ENCODE measurements at regions not wholly inside any gene's neighbourhood (a gene's known extent, or its start where the extent isn't known, plus 50 kb on each side); places are given as distances from the start of the nearest gene placed in this dataset.

DNA sequence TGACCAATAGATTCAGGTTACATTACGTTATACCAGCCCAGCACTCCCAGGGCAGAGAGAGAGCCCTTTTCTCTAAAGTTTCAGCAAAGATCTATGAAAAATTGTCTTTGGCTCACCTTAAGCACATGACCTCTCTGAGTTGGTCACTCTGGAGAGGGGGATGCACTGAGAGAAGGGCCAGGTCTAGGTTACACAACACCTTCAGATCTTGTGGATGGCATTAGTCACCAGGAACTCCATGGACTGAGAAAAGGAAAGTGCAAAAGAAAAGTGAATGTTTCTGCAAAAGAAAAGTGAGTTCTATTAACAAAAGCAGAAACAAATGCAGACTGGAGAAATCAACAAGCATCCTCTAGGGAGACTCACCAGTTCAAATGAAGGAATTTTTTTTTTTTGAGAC is 253.3 kb upstream of the SALL1 start:
- DNase-seq = no peak

DNA sequence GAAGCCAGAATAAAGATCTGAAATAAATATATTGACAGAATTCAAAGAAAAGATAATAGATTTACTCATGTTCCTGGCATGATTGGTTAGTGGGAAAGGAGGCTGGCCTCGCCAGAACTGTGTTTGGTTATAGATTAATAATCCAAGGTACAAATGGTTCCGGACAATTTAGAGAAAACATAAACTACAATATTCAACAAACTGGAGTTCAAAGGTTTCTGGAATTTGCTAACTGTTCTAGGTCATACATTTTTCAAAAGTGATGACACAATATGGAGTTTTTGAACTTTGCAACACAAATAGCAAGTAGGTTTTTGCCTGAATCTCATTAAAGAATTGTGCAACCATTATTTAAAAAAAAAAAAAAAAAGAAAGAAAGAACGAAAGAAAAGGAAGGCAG is 251.7 kb upstream of the SALL1 start:
- no peak for DNase-seq

DNA sequence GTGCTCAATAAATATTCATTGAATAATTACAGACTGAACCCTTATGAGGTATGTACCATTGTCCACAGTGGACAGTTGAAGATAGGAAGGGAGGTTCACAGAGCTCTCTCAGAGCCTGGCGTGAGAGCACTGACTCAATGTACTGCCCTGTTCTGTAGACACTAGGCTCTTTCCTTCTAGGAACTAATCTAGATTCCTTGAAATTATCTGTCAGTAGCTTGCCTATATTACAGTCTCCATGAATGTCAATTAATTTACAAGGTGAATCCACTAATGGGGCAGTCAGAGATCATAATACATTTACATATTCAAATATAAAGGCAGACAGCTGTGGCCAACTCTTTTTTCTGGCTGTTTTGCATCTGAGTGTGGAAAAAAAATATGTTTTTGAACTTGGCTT is 251.2 kb upstream of the SALL1 start:
- no peak for DNase-seq

DNA sequence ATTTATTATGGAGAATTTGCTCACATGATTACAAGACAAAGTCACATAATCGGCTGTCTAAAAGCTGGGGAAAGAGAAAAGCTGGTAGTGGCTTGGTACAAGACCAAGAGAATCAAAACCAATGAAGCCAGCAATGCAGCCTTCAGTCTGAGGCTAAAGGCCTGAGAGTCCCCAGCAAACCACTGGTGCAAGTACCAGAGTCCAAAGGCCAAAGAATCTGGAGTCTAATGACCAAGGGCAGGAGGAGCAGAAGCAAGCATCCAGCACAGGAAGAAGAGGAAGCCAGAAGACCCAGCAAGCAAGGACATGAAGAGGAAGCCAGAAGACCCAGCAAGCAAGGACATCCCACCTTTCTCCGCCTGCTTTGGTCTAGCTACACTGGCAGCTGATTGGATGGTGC is 250.6 kb upstream of the SALL1 start:
- no peak for DNase-seq

DNA sequence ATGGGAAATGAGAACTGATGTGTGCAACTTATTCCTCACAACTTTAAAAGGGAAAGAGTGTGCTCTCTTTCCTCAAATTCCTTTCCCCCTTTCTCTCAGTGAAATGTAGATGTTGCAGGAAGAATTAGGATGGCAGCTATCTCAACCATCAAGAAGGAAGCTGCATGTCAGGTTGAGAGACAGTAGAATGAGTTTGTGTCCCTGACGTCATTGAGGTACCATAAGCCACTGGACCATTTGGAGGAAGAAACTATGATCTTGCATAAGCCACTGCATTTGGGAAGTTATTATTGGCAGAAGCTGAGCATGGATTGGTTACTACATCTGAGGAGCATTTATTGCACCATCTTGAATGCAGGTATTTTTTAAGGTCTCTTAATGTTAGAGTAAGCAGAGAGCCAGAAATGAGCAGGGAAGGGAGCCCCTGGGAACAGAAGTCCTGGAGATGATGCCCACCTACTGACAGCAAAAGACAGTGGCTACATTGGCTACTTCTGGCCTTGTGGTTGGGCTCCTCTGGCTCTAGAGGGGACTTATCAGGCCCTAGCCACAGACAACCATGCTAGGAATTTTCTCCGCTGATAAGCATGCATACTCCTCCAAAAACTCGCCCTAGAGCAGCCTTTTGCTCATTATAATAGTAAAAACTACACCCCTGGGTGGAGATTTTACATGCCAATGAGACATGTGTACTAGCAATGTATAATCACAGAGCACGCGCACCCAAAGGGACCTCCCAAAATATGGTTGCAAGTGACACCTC is 249.0 kb upstream of the SALL1 start:
- DNase-seq = no peak

DNA sequence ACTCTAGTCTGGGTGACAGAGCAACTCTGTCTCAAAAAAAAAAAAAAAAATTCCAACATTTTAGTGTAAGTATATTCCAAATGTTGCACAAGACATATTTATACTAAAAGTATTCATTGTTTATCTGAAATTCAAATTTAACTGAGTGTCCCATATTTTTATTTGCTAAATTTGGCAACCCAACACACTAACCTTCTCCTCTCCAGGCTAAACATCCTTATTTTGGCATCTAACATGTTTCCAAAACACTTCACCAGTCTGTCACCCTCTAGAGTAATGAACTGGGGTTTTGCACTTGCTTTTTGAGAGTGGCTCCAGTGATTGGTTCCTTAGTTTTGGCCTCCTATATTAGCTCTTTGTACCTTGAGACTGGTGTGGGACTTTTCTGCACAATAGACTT is 243.4 kb upstream of the SALL1 start:
- DNase-seq = no peak

DNA sequence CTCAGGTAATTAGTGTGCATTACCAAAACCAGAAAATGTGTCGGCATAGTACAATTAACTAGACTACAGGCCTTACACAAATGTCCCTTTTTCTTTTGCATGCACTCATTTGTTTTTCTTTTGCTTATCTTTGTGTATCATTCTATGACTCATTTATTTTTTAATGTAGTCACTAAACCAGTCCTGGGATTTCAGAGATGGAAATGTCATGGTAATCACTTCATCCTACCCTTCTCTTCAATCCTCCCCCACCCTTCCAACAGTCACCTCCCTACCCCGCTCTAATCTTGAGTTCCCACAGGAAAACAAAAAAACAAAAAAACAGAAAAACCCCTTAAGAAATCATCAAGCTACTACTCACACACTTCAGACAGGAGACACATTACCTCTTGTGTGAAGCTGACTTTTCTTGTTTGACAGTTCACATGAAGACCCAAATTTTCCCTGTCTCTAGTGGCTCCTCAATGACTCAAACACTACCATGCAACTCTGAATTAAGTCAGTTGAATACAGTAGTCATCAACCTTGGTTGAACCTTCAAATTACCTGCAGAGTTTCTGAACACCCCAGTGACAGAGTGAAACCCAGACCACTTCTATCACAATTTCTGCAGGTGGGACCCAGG is 242.4 kb upstream of the SALL1 start:
- no peak for DNase-seq

DNA sequence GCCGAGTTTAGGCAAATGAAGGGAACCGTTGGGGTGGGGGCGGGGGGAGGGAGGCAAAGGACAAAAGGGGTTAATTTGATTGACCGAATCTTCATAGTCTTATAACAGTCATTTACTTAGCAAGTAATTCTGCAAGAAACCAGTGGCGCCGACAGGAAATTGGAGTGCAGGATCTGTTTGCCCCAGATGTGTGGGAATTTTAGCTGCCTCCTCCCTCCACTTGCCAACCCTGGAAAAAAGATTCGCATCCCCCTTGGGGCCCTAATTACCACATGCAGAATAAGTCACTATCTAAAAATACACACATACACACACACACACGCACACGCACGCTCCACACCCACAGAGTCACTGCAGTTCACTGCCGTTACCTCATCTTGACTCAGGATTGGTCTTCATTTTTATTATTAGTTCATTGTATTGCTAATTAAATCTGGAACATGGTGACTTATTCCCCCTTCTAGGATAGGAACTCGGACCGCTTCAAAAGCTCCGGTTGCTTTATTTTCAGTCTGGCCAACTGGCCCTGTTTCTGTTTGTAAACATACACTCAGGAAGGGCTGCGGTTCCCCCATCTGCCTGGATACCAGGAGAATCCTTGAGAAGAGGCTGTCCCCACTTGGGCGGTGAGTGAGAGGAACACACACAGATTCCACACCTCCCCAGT is 241.6 kb upstream of the SALL1 start:
- DNase-seq = no peak

DNA sequence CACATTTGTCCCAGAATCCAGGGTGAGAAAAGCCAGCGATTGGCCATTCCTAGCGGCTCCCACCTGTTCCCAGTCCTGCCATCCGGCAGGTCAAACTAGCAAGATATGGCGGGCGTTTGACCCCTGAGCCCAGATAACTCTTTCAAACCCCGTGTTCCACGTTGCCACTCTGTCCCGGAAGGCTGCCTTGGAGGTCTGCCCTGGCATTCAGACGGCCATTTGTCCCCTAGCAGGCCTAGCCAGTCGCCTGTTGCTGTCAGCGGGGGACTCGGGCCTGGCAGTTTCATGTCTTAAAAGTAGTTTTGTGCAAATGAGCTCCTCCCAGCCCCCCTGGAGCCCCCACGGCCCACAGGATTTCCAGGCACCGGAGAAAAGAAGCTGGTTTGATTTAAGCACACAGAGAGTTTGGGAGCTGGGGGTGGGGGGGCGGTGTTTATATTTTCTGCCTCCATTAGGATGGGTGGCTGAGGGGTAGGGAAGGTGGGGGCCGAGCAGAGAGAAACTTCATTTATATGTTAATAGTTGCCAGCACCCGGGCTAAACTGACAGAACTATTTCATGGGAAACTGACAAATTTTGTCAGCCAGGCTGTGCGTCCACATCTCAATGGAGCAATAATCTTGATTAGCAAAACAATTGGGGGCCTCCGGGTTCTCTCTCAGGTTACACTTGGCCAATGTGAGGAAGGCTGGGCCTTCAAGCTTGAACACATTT is 240.9 kb upstream of the SALL1 start:
- DNase-seq = no peak

DNA sequence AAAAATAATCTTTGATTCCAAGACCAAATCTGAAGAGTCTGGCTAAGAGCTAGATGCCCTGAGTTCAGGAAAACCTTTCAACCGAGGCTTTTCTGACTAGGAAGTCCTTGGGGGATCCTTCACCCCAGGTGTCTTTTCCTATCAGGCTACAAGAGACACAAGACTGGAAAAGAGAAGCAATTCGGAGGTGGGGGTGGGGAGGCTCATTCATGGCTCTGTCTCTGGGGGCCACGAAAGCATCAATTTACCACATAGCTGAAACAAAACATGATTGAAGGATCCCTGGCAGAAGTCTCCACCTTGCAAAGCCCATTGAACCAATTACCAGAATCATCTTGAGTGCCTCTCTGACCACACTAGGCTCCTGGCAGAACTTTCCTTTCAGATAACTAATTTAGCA is 239.8 kb upstream of the SALL1 start:
- no peak for DNase-seq

DNA sequence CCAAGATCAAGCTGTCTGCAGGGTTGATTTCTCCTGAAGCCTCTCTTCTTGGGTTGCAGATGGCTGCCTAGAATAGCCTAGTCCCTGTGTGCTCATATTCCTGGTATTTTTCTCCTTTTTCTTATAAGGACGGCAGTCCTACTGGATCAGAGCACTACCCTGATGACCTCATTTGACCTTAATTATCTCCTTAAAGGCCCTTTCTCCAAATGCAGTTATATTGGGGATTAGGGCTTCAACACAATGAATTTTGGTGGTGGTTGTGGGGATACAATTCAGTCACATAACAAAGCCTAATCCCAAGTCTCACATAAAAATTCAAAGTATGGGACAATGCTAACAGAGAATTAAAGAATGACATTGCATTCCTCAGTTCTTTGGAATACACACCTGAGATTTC is 238.8 kb upstream of the SALL1 start:
- DNase-seq = no peak

DNA sequence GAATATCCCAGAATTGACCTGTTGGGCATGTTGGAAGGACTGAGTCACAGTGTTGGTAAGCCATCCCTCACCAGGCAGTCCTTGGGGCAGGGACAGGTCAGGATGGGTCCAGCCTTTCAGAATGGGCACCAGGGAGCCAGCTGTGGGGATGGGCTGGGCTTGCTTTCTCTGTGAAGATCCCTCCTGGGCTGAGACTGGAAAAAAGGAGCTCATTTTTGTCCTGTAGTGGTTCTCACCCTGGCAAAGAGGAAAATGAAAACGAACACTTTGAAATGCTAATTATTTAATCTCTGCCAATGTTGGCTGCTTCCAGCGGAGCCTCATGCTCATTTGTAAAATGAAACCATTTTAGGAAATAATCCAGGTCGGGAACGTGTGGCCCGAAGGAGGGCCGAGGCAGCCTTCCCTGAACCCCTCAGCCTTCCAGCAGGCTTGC is 237.5 kb upstream of the SALL1 start:
- DNase-seq = no peak

DNA sequence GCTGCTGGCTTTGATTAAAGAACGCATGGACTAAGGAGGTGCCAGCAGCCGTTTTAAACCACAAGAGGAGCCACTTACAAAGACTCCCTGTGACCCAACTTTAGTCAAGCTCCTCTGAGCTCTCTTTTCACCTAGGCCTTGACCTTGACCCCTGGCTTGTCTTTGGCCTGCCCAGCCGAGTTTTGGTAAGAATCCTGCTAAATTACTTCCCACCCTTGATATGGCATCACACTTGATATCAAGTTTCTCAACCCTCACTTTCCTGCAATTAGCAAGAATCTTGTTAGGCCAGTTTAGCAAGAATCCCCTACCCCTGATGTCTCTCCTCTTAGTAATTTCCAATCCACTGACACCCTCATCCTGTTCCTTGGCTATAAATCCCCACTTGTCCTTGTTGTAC is 232.8 kb upstream of the SALL1 start:
- DNase-seq = no peak

DNA sequence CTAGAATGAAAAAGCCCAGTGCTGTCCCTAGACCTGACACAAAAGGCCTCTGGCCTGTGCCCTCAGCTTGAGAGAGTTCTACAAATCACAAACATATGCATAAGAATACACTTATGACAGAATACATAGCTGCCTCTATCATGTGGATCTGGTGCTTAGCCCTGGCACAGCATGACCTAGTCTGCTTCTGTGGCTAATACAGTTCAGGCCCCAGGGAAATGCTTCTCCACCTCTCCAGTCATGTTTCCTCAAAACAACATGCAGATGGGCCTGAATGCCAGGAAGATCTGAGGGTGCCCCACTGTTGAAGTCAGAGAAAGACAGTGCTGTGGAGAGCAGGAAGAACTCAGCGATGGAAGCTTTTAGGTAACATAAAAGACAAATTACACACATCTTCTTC is 231.9 kb upstream of the SALL1 start:
- DNase-seq = no peak

DNA sequence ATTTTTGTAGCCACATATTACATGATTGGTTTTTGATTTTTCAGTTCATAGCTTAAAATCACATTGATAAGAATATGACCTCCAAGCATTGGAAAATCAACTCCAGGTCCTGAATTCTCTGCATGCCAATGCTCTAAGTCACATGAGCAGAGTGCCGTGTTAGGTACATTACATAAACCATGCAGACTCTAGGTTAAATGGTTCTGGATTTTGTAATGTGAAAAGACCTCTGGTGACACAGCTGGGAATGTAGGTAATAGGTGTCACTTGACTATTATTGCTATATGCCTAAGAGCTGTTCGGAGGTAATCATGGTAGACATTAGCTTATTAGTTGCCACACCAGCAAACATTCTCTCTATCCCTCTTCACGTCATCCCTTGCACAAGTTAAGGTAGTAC is 231.1 kb upstream of the SALL1 start:
- no peak for DNase-seq

DNA sequence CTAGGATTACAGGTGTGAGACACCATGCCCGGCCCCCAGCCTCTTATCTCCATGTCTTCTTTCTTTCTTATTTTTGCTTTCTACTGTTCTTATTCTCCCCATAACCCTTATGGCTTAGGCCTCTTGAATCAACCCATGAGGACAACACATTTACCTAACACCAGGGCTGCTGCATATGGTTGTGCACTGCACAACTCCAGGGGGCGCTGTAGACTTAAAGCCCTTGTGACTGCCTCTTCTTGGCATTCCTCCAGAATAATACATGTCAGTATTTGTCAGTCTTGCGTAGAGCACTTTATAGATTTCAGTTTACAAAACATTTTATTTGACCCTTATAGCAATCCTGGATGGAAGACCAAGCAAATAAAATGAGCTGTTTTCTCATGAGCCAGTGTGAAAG is 225.0 kb upstream of the SALL1 start:
- DNase-seq = no peak

DNA sequence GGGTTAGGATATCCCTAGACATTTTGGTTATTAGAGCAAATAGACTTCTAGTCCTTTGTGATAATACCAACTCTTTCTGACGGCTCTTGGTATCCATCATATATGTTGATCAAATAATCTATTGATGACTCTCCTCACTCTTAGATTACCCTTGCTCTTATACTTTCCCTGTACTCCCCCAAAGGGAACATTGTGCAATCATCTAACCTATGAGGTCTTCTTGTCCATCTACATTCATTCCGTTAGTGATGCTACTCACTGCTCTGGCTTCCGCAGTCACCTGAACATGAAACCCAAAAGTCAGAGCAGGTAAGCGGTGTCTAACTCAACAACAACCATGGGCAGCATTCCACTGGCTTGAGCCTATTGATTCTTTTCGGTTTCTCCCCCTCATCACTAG is 223.7 kb upstream of the SALL1 start:
- no peak for DNase-seq

DNA sequence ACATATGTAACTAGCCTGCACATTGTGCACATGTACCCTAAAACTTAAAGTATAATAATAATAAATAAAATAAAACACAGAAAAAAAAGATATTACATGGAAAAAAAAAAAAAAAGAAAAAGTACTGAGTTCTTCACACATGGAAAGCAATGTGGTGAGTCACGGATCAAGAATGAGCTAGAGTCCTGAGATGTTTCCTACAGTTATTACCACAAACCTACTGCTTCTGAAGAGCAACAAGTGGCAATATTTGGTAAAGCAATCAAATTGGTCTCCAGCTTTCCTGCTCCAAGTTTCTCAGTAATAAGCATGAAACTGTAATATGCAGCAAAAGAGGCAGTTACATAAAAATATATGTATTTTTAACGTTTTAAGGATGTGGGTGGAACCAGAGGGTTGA is 223.3 kb upstream of the SALL1 start:
- DNase-seq = no peak

DNA sequence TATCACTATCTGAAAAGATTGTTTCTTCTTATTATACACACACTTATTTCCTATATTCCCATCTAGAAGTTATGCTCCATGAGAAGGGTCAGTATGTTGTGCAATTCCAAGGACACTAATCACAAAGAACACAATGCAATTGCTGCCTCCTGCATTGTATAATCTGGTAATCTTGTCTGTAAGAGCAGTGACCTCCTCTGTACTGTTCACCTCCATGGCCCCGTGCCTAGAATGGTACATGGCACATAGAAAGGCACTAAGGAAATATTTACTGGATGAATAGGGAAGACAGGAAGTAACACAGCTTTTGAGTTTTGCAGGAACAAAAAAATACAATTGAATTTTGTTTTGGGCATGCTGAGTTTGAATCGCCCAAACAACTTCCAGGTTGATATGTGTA is 214.6 kb upstream of the SALL1 start:
- no peak for DNase-seq

DNA sequence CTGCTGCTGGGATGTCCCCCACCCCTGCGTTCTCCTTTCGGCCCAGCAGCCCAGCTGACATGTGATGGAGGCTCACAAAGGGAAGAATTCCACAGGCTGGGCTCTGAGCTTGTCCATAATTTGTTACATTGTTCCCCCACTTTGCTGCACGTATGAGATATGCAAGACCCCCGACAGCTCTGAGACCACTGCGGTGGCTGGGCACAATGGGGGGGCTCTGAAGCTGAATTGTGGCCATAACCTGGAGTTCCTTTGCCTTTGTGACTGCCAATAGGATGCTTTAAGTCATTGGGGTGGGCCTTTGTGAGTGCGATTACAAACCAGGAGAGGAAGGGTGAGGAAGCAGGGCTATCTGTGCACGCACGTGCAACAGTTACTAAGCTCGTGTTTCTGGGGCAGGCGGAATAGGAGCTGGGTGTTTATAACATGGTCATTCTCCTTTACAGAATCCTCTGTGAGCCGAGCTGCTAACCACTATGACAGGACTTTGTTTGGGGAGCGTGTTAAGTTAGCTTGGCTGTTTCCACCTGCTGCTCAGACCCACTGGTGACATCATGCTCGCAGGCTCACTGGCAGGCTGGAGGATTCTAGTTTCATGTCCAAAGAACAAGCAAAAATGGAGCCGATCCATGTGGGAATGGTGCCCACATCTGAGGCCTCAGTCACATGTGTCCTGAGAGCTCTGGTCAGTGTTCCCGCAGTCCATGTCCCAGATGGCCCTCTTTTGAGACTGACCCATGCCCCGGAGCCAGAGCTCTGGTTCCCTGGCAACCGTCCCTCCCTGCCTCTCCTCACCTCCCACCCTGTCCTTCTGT is 208.3 kb upstream of the SALL1 start:
- DNase-seq = peak; percentile 10

DNA sequence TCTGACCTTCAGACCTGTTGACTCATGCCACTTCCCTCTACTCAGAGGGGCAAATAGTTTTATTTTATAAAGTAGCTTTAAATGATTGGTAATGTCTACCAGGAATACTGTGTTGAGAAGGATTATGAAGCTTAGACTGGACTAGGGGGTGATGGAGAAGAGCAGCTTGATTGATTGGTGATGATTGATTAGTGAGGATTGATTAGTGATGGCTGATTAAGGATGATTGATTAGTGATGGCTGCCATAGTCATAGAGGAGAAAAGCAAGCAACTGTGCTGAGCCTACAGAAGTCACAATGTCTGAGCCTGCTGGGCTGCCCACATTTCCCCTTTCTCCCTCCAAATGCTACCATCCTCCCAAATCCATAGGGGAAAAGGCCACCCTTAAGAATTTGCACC is 206.8 kb upstream of the SALL1 start:
- no peak for DNase-seq

DNA sequence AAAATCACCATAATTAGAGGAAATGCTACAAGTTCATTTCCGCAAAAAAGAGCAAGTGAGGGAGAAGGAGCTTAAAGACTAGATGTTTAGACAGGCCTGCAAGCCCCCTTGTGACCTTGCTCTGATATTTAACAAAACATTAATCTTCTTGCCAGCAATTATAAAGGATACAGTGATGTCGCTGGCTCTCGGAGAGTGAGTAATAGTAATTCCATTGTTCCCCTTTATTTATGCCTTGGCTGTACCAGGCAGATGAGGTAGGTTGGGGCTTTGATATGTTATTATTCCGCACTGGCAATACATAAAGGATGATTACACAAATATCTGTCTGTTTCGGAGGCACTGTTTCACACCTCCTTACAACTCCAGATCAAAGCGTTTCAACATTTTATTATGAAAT is 204.8 kb upstream of the SALL1 start:
- no peak for DNase-seq

DNA sequence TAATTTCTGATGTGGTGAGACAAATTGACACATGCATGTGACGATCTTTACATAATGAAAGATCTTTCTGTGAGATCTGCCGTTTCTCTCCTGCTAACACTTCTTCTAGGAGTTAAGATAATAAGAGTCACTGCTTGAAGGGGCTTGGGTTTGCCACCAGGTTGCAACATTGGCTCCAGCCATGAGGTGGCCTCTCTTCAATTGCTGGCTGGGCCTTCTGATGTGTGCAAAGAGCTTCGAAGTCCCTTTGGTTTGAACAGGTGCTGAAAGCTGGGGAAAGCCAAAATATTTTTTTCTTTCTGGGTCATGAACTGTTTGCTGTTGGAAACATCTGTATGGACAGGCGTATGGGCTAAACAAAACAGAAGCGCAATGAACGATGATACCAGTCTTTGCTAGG is 204.1 kb upstream of the SALL1 start:
- no peak for DNase-seq

Measured in NCI-H2029 (cell line).